T-helper 1 cell treated with Interleukin-12 subunit alpha and Interleukin-12 subunit beta and Interleukin-4 antibody, amounts not matched to agents 30 μg/mL and 1 μg/mL, for 36 hours (primary cell): ENCODE measurements at regions not wholly inside any gene's neighbourhood (a gene's known extent, or its start where the extent isn't known, plus 50 kb on each side); places are given as distances from the start of the nearest gene placed in this dataset.
"Not testable (repeated sequence)": the region's sequence is repeated elsewhere in the genome, so short reads cannot be mapped to it uniquely, and the experiment has no call there.

Experiments
- H3K27ac Mint-ChIP-seq: one replicate; pipeline ENCODE4 v1.8.0; 2021; ENCODE audit warnings: mild to moderate bottlenecking, mixed read lengths
- H3K27me3 Mint-ChIP-seq: one replicate; pipeline ENCODE4 v1.8.0; 2021; ENCODE audit warnings: low read depth, mixed read lengths
- H3K36me3 Mint-ChIP-seq: one replicate; pipeline ENCODE4 v1.8.0; 2021; ENCODE audit warnings: low read depth, mixed read lengths
- H3K4me1 Mint-ChIP-seq: one replicate; pipeline ENCODE4 v1.8.0; 2021; ENCODE audit warnings: low read depth, mixed read lengths
- H3K4me3 Mint-ChIP-seq: one replicate; pipeline ENCODE4 v1.8.0; 2021; ENCODE audit warnings: mild to moderate bottlenecking, moderate library complexity, mixed read lengths
- H3K9me3 Mint-ChIP-seq: one replicate; pipeline ENCODE4 v1.8.0; 2021; ENCODE audit warnings: mixed read lengths

DNA sequence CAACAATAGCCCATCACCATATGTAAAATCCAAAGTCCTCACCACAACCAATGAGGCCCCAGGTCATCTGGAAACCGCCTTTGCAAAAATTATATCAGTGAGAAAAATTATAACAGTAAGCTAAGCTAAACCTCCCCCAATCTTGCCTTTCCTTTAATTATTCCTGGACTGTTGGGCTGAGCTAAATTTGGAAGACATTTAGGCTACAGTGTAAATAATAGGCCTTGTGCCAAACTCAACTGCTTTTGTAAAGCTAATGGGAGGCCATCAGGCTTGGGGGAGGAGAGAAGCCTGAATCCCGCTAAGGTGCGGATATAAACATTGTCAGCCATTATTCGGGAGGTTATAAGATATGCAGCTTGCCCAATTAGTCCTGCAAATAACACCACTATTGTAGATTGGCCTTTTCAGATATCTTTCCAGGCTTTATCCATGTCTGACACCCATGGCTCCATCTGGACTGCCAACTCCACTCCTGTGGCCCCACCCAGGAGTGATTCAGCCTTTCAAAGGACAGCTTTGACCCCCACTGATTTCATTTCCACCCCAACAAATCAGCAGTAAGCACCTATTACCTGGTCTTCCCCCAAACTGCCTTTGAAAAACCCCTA is 53.0 kb upstream of the CA12 start:
- no peaks in the 10 kb centered on the region for H3K27me3 Mint-ChIP-seq
- no peak overlapping the region for H3K27ac Mint-ChIP-seq
- no peak overlapping the region for H3K4me3 Mint-ChIP-seq
- peaks cover 12% of the 10 kb centered on the region for H3K4me1 Mint-ChIP-seq
- H3K36me3 Mint-ChIP-seq: peaks cover 3% of the 10 kb centered on the region
- no peaks in the 10 kb centered on the region for H3K9me3 Mint-ChIP-seq

DNA sequence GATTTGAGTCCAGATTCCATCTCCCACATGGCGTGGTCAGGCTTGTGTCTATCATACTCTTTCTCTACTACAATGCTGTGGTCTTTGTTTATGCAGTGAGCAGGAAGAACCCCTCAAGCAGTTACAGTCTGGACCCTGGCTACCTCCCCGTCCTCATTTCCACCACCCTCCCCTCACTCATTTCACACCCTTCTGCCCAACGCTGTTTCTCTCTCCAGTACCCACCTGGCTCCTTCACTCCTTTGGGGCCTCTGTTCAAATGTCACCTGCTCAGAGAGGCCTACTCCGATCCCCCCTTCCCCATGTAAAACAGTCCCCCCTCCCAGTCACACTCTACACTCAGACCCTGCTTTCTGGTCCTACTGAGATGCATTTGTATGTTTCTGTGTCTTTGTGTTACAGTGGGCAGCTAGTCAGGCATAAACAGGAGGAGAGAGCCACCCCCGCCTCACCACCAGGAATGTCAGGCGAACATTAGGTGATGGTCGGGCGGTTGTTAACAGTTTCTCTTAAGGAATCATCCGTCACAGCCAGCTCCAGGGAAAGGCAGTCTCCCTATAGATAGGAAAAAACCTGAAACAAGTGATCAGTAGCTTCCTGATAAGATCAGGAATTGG is 53.7 kb upstream of the CA12 start:
- Mint-ChIP-seq H3K4me1 (peaks cover 17% of the 10 kb centered on the region), H3K27me3 (no peaks in the 10 kb centered on the region), H3K36me3 (peaks cover 3% of the 10 kb centered on the region), H3K9me3 (no peaks in the 10 kb centered on the region), H3K27ac (peak overlapping the region; percentile 17), H3K4me3 (no peak overlapping the region)

GRCh38 chr15:63436341-63436740 is 54.7 kb upstream of the CA12 start:
- H3K4me1 Mint-ChIP-seq: peaks cover 27% of the 10 kb centered on the region
- H3K36me3 Mint-ChIP-seq: peaks cover 3% of the 10 kb centered on the region
- H3K4me3 Mint-ChIP-seq: peak overlapping the region; percentile 51
- peak overlapping the region; percentile 90 for H3K27ac Mint-ChIP-seq
- H3K9me3 Mint-ChIP-seq: no peaks in the 10 kb centered on the region
- no peaks in the 10 kb centered on the region for H3K27me3 Mint-ChIP-seq

- Mint-ChIP-seq H3K36me3 (peaks cover 3% of the 10 kb centered on the region), H3K27ac (peak overlapping the region; percentile 90), H3K27me3 (no peaks in the 10 kb centered on the region), H3K9me3 (no peaks in the 10 kb centered on the region), H3K4me3 (peak overlapping the region; percentile 51), H3K4me1 (peaks cover 27% of the 10 kb centered on the region)
These were observed 55.3 kb upstream of the CA12 start for GRCh38 chr15:63436872-63437375.

DNA sequence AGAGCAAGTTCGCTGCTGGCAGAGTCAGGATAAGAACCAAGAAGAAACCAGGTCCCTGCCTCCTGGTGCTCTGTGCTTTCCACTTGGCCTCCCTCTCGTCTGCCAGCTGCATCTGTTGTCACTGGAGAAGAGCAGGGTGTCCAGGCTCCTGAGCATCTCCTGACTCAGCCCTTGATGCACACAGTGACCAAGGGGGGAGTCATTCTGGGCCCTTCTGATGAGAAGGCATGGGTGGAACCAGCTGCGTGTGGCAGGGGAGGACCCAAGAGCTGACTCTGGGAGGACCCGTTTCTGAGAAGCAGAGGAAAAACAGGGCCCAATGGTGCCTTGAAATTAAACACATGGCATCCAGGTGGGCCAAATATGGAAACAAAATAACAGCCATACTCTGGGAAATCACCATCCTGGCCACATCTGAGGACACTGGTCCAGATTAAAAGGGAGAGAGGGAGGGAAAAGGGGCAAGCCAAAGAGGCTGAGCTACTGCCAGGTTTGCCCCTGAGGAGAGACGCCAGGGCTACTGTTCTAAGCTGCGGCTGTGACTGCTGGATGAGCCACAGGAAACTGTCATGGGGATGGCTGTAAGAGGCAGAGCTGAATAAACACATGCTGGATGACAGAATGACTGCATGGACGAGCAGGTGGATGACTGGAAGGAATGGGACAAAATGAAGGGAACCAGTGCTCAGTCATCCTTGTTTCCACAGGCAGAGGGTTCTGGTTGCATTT is 58.1 kb upstream of the CA12 start:
- no peak overlapping the region for H3K4me3 Mint-ChIP-seq
- peaks cover 3% of the 10 kb centered on the region for H3K36me3 Mint-ChIP-seq
- H3K9me3 Mint-ChIP-seq: no peaks in the 10 kb centered on the region
- peaks cover 27% of the 10 kb centered on the region for H3K4me1 Mint-ChIP-seq
- H3K27ac Mint-ChIP-seq: no peak overlapping the region
- H3K27me3 Mint-ChIP-seq: peaks cover 5% of the 10 kb centered on the region

DNA sequence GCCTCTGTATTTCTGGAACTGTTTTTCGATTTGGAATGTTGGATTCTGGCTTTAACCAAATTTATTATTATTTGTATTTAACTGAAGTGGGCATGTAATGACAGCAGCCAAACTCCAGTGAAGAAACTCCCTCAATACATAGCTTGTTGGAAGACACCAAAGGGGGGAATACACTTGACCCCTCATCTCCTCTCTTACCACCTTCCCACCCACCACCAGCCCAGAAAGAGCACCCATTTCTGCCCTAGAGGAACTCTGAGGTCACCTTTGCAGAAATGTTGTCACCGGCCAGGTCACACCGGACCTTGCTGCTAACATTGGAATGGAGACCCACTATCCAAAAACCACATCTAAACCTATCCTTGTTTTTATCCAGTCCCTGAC is 58.6 kb upstream of the CA12 start:
- Mint-ChIP-seq H3K4me3 (no peak overlapping the region), H3K27ac (no peak overlapping the region), H3K27me3 (peaks cover 5% of the 10 kb centered on the region), H3K9me3 (no peaks in the 10 kb centered on the region), H3K4me1 (peaks cover 27% of the 10 kb centered on the region), H3K36me3 (peaks cover 3% of the 10 kb centered on the region)

DNA sequence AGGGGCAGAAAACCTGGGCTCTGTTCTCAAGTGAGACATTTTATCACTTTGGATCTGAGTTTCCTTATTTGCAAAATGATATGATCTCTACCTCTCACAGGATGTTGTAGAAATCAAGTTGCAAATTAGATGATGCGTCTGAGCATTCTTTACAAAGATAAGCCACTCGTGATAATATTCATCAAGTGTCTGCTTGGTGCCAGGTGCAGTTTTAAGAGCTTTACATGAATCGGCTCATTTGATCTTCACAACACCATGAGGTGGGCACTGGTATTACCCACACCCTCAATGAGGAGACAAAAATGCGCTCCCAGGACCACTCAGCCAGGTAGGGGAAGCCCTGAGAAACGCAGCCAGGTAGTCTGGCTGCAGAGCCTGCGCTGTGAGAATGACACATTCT is 59.1 kb upstream of the CA12 start:
- Mint-ChIP-seq H3K4me3 (no peak overlapping the region), H3K36me3 (peaks cover 3% of the 10 kb centered on the region), H3K9me3 (no peaks in the 10 kb centered on the region), H3K27me3 (peaks cover 5% of the 10 kb centered on the region), H3K27ac (no peak overlapping the region), H3K4me1 (peaks cover 27% of the 10 kb centered on the region)

- H3K27me3 Mint-ChIP-seq: peaks cover 5% of the 10 kb centered on the region
- no peaks in the 10 kb centered on the region for H3K9me3 Mint-ChIP-seq
- H3K36me3 Mint-ChIP-seq: peaks cover 3% of the 10 kb centered on the region
- H3K27ac Mint-ChIP-seq: no peak overlapping the region
- peaks cover 29% of the 10 kb centered on the region for H3K4me1 Mint-ChIP-seq
- no peak overlapping the region for H3K4me3 Mint-ChIP-seq
These were observed 59.6 kb upstream of the CA12 start for GRCh38 chr15:63441266-63441665.

DNA sequence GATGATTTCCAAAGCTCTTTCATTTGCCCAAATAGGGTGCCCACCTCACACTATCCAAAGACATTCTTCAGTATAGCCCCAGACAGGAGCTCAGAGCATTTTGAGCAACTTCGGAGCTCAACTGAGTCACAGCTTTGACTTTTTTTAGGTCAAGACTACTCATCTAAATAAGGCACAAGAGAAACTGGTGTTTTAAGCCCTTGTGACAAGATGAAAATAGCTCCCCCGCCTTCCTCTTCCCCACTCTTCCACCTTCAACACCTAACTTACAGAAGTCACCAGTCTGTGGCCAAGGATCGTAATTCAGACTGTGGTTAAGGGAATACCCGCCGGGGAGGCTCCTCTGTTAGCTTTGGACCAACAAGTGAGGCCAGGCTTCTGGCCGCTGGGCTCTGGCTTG is 60.4 kb upstream of the CA12 start:
- H3K4me3 Mint-ChIP-seq: no peak overlapping the region
- peaks cover 5% of the 10 kb centered on the region for H3K27me3 Mint-ChIP-seq
- H3K27ac Mint-ChIP-seq: no peak overlapping the region
- H3K4me1 Mint-ChIP-seq: peaks cover 26% of the 10 kb centered on the region
- H3K36me3 Mint-ChIP-seq: no peaks in the 10 kb centered on the region
- H3K9me3 Mint-ChIP-seq: no peaks in the 10 kb centered on the region

GRCh38 chr15:63444611-63445010 is 59.8 kb upstream of the USP3 start:
- Mint-ChIP-seq H3K27ac (no peak overlapping the region), H3K4me1 (peaks cover 23% of the 10 kb centered on the region), H3K4me3 (no peak overlapping the region), H3K27me3 (peaks cover 5% of the 10 kb centered on the region), H3K9me3 (no peaks in the 10 kb centered on the region), H3K36me3 (no peaks in the 10 kb centered on the region)

DNA sequence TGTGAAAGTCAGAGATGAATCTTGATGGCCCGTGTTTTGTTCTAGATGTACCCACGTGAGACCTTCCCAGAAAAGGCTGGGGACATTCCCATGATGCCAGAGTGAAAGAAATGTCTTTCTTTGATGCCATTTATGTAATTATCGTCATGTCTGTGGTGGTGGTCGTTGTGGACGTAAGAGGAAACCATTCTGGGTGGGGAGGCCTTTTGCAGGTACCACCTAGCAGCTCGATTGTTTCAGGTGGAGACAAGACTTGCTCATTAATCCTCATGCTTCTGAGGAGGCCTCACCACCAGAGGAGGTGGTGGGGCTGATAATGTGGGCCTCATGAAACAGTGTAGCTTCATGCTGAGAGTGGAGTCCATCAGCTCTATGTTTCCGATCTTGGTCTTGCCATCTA is 58.1 kb upstream of the USP3 start:
- Mint-ChIP-seq H3K27ac (no peak overlapping the region), H3K36me3 (no peaks in the 10 kb centered on the region)

GRCh38 chr15:63447017-63447676 is 57.2 kb upstream of the USP3 start:
- no peak overlapping the region for H3K27ac Mint-ChIP-seq
- peaks cover 5% of the 10 kb centered on the region for H3K27me3 Mint-ChIP-seq
- H3K9me3 Mint-ChIP-seq: no peaks in the 10 kb centered on the region
- H3K4me3 Mint-ChIP-seq: no peak overlapping the region
- H3K4me1 Mint-ChIP-seq: peaks cover 7% of the 10 kb centered on the region
- no peaks in the 10 kb centered on the region for H3K36me3 Mint-ChIP-seq

More for the DNA sequence above, 58.1 kb upstream of the USP3 start:
- Mint-ChIP-seq H3K27me3 (peaks cover 5% of the 10 kb centered on the region), H3K4me3 (no peak overlapping the region), H3K9me3 (no peaks in the 10 kb centered on the region), H3K4me1 (peaks cover 8% of the 10 kb centered on the region)

DNA sequence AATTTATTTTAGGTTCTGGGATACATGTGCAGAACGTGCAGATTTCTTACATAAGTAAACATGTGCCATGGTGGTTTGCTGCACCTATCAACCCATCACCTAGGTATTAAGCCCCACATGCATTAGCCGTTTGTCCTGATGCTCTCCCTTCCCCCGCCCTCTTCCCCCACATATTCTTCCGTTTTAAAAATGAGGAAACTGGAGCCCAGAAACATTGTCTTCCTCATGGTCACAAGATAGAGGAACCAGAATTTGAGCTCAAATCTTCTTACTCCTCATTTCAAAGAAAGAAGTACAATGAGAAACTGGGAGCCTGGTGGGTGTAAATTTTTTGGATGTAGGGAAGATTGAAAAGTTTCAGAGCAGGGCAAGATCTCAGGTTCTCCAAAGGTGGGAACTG is 56.1 kb upstream of the USP3 start:
- Mint-ChIP-seq H3K4me1 (peaks cover 14% of the 10 kb centered on the region), H3K9me3 (no peaks in the 10 kb centered on the region), H3K4me3 (no peak overlapping the region), H3K27ac (no peak overlapping the region), H3K36me3 (no peaks in the 10 kb centered on the region), H3K27me3 (peaks cover 5% of the 10 kb centered on the region)

DNA sequence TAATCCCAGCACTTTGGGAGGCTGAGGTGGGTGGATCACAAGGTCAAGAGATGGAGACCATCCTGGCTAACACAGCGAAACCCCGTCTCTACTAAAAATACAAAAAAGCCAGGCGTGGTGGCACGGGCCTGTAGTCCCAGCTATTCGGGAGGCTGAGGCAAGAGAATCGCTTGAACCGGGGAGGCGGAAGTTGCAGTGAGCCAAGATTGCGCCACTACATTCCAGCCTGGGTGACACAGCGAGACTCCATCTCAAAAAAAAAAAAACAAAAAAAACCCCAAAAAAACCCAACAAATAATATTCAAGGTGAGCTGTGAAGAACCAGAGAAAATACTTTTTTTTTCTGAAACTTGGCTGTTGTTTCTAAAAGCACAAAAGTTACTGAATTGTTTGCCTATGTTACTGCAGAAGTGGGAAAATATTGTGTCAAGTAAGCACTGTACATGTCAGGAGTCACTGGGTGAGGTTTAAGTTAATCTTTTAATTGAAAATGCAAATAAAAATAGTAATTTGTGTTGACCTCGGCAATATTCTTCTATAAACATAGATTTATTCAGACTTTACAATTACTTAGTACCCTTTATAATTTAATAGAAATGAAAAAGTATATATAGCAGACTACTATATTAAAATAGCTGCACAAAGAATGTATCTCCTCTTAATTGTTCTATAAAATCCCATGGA is 55.4 kb upstream of the USP3 start:
- not testable (repeated sequence) for H3K36me3 Mint-ChIP-seq, H3K27ac Mint-ChIP-seq, H3K27me3 Mint-ChIP-seq, H3K4me3 Mint-ChIP-seq, H3K9me3 Mint-ChIP-seq
- peaks cover 18% of the 10 kb centered on the region for H3K4me1 Mint-ChIP-seq
